ENCODE measurements at regions not wholly inside any gene's neighbourhood (a gene's known extent, or its start where the extent isn't known, plus 50 kb on each side); places are given as distances from the start of the nearest gene placed in this dataset.

GRCh38 chr1:18575620-18576019, 55.0 kb upstream of the PAX7 start (continued):
- TF ChIP-seq IRF1 (CRISPR knock-in tag; IDR thresholded peaks at IDR 0.05) (no peak), KAT7 (CRISPR knock-in tag; IDR thresholded peaks at IDR 0.05; ENCODE audit: borderline replicate concordance) (no peak), RELA (CRISPR knock-in tag; IDR thresholded peaks at IDR 0.05; ENCODE audit: borderline replicate concordance) (no peak), NFE2L1 (CRISPR knock-in tag; IDR thresholded peaks at IDR 0.05) (no peak), TP53 (CRISPR knock-in tag; IDR thresholded peaks at IDR 0.05) (0 out of 2 replicates have a peak, but pooled peaks have one; percentile 17), ZNF396 (CRISPR knock-in tag; IDR thresholded peaks at IDR 0.05; ENCODE audit: borderline replicate concordance) (no peak), IRF2 (CRISPR knock-in tag; IDR thresholded peaks at IDR 0.05; ENCODE audit: borderline replicate concordance, low read depth) (no peak), FOXP4 (CRISPR knock-in tag; IDR thresholded peaks at IDR 0.05) (no peak), ELF4 (CRISPR knock-in tag; IDR thresholded peaks at IDR 0.05; ENCODE audit: low read depth) (no peak), SMAD3 (CRISPR knock-in tag; IDR thresholded peaks at IDR 0.05; ENCODE audit: borderline replicate concordance) (no peak), MXD4 (CRISPR knock-in tag; IDR thresholded peaks at IDR 0.05; ENCODE audit: borderline replicate concordance) (no peak), USF1 (CRISPR knock-in tag; IDR thresholded peaks at IDR 0.05) (0 out of 2 replicates have a peak, but pooled peaks have one; percentile 19), GTF2I (CRISPR knock-in tag; conservative IDR thresholded peaks at IDR 0.05) (no peak), NFATC4 (CRISPR knock-in tag; IDR thresholded peaks at IDR 0.05) (no peak), ZNF671 (CRISPR knock-in tag; IDR thresholded peaks at IDR 0.05) (no peak), PREB (CRISPR knock-in tag; IDR thresholded peaks at IDR 0.05; ENCODE audit: borderline replicate concordance) (no peak), ZBTB21 (CRISPR knock-in tag; IDR thresholded peaks at IDR 0.05; ENCODE audit: borderline replicate concordance) (no peak), ETV6 (CRISPR knock-in tag; IDR thresholded peaks at IDR 0.05) (no peak), CDX4 (CRISPR knock-in tag; IDR thresholded peaks at IDR 0.05; ENCODE audit: borderline replicate concordance) (no peak), ZNF219 (CRISPR knock-in tag; IDR thresholded peaks at IDR 0.05; ENCODE audit: borderline replicate concordance) (no peak), ZMAT4 (CRISPR knock-in tag; IDR thresholded peaks at IDR 0.05) (no peak), ZNF138 (CRISPR knock-in tag; conservative IDR thresholded peaks at IDR 0.05) (no peak), ATF1 (CRISPR knock-in tag; IDR thresholded peaks at IDR 0.05) (no peak)

- DNase-seq (ENCODE audit: low spot score) (no peak), ATAC-seq (no peak)
- Mint-ChIP-seq H3K27me3 (ENCODE audit: low read depth) (peaks cover 5% of the 10 kb centered on the region), H3K36me3 (no peaks in the 10 kb centered on the region), H3K4me3 (no peak overlapping the region), H3K9me3 (no peaks in the 10 kb centered on the region), H3K27ac (peak overlapping the region; percentile 52; the same call in 1 of the 2 replicates), H3K4me1 (peaks cover 3% of the 10 kb centered on the region)
- ChIA-PET POLR2A (interaction anchor here (0.7 kb wide), 1 partner anchor 888 kb away, joined by 3 read pairs; no protein-coding TSS in a partner anchor), CTCF (interaction anchor here (8.5 kb wide), 1 partner anchor 22 kb away, joined by 130 read pairs; no protein-coding TSS in a partner anchor)
- TF ChIP-seq ZNF263 (CRISPR knock-in tag; IDR thresholded peaks at IDR 0.05; ENCODE audit: low read depth) (no peak), KAT7 (CRISPR knock-in tag; IDR thresholded peaks at IDR 0.05; ENCODE audit: borderline replicate concordance) (no peak), ZNF281 (CRISPR knock-in tag; IDR thresholded peaks at IDR 0.05) (no peak)
Measured at GRCh38 chr1:18578271-18578670, 52.4 kb upstream of the PAX7 start.

Measured in WTC11 (cell line).